A204.1 (cell line): ENCODE measurements at regions not wholly inside any gene's neighbourhood (a gene's known extent, or its start where the extent isn't known, plus 50 kb on each side); places are given as distances from the start of the nearest gene placed in this dataset.
"Not testable (repeated sequence)": the region's sequence is repeated elsewhere in the genome, so short reads cannot be mapped to it uniquely, and the experiment has no call there.

Source experiments
- FAIRE-seq: peaks from 2 replicates; lab custom pipeline; 2012; peaks lifted over from hg19 to GRCh38; lab: Jason Lieb, UNC

GRCh38 chr2:136281281-136282114, 163.5 kb upstream of the CXCR4 start:
- no peak for FAIRE-seq

DNA sequence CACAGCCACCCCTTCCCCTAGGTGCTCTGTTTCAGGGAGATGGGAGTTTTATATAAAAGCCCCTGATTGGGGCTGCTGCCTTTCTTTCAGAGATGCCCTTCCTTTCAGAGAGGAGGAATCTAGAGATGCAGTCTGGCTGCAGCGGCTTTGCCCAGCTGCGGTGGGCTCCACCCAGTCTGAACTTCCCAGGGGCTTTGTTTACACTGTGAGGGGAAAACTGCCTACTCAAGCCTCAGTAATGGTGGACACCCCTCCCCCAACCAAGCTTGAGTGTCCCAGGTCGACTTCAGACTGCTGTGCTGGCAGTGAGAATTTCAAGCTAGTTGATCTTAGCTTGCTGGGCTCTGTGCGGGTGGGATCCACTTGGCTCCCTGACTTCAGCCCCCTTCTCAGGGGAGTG, 148.4 kb upstream of the CXCR4 start:
- FAIRE-seq, result not testable (repeated sequence)

GRCh38 chr2:136259551-136259950, 141.6 kb upstream of the CXCR4 start:
- no peak for FAIRE-seq

DNA sequence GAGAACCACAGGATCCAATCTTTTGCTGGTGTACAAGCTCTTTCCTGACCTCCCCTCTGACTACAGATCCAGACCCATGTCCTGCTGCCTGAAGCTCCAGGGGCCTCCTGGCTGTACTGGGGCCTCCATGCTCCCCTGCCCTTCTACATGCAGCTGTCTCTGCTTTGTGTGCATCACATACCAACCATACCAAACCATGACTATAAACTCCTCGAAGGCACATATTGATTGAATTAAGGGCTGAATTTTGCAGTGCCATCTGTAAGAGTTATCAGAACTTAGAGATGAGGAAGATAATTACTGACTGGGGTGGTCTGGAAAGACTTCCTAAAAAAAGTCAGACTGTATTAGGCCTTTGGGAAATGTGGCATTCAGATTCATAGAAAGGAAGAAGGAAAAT, 139.9 kb upstream of the CXCR4 start:
- FAIRE-seq, result no peak

DNA sequence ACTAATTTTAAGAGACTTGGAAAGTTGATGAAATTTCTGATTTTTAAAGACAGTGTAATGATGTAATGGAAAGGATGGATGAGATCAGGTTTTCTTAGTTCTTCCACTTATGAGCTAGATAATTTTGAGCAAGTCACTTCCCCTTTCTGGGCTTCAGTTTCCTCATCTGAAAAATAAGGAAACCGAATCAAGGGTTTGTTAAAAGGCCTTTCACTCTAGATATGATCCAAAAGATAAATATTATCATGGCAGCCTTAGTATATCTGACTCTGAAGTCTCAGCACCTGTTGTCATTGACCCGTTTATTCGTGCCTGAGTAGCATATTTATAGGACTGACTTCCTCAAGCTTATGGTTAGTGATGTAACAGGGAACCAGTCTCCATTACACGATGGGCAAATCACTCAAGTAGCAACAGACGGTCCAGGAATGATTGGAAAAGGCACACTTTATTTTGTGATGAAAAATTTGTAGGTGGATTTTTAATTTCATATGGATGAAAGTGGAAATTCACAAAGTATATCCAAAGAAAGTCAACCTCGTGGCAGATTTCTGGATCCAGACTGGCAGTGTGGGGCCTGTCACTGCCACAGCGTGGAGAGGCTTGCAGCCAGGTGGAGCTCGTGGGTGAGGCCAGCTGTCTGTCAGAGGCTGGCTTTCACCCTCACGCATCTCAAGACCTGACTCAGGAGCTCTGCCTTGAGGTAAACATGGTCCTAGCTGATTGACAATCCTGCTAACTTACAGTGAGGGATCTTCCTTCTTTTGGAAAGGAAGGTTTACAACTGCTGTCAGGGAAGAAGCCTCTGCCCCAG, 137.9 kb upstream of the CXCR4 start:
- no peak for FAIRE-seq

- no peak for FAIRE-seq
These were observed 137.2 kb upstream of the CXCR4 start for GRCh38 chr2:136255127-136255526.

DNA sequence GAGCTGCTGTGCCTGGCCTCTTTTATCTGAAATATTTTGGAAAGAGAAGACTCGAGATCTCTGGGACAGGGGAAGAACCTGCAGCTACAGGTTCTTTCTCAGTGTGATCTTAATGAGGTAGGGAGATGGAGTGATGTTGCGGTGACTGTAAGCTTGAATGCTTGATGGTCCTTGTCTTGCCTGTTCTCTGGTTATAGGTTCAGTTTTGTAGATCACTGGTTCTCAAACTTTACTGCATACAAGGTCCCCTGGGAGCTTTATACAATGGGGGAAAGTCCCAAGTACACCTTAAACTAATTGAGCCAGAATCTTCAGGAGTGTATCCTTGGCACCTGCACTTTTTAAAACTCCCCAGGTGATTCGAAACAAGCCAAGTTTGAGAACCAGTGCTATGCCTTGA, 136.7 kb upstream of the CXCR4 start:
- FAIRE-seq, result no peak

DNA sequence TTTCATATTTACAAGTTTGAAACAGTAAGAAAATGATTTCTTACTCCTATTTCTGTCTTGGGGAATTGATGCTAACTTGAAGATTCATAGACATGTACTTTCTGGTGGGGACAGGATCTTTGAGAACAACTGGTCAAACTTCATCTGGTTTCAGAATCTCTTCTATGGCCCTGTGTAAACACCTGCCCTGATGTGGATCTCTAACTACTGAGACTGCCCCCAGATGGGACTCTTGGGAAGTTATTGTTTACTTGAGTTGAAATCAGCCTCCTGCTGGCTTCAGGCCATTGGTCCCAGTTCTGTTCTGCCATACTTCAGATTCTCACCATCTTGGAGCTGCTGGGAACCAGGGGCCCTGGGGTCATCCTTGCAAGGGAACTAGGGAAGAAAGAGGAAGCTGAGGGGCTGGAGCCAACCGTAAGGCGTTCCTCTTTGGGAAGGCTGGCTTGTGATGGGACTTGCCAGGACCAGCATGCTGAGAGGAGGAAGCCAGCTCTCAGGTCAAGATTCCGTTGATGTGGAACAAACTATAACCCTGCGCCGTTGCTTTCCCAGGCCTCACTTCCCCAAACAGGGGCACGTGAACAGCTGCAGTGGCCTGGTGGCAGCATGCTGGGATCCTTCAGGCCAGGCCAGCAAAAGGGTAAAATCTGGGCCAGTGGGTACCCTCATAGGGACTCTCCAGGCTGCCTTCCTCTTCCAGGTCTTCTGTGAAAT, 135.5 kb upstream of the CXCR4 start:
- FAIRE-seq, result no peak

GRCh38 chr2:136251885-136252585, 134.1 kb upstream of the CXCR4 start:
- FAIRE-seq, result no peak

DNA sequence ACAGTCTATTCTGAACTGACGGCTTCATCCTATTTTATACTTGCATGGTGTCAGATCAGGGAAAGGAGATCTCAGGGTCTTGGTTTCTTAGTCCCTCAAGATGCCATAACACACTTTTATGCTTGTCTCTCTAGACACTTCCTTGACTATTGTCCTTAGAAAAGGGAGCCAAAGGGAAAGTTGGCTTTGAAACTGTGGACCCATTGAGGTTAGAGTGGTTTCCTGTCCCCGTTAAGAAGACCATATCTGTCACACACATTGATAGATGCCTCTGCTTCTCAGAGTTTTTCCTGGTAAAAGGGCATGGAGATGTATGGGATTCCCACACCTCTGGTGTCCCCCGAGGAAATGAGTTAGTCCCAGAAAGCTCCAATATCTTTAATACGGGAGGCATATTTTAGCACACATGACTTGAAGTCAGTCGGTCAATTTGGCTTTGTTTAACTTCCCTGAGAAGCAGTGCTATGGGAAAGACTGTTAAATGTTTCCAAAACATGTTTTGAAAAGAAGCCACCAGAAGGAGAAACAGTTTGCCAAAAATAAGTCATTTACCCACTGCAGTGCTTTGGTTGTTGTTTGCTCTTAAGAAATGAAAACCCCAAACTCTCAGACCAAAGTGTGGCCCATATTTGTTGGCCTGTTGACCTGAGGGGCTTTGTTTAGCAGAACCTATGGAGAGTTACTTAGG, 133.4 kb upstream of the CXCR4 start:
- no peak for FAIRE-seq

DNA sequence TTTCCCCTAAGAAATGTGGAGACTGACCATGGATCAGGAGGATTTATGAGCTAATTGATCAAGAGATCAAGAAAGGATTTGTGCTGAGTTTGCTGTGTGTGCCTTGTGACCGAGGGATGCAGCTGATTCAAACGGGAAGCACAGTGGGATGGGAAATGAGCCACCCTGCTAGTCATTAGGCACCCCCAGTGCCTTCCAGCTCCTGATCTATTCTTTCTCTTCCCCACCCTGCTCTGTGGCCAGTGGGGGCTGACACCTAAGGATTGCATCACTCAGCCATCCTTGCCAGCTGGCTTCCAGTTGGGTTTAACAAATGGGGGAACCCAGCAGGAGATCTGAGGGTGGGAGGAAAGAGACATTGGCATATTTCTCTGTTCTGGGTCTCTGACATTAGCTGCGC, 132.2 kb upstream of the CXCR4 start:
- FAIRE-seq, result no peak

DNA sequence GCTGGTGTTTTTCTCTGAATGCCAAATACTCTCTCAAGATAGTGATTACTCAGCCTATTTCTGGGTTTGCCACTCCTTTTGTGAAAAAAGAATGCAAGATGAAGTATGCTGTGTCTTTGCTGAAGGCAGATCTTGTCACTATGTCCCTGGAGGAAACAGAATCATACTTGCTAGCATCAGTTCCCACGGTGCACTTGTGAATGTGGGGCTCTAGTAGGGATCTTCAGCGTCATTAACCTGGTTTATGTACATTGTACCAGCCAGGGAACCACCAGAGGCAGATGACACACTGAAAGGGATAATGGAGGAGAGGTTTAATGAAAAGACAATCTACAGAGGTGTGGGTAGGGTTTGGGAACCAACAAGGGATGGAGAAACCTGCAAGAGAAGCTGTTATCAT, 131.0 kb upstream of the CXCR4 start:
- no peak for FAIRE-seq

GRCh38 chr2:136248242-136248641, 130.3 kb upstream of the CXCR4 start:
- no peak for FAIRE-seq

GRCh38 chr2:136247204-136247950, 129.4 kb upstream of the CXCR4 start:
- no peak for FAIRE-seq

GRCh38 chr2:136246086-136246669, 128.2 kb upstream of the CXCR4 start:
- no peak for FAIRE-seq

- no peak for FAIRE-seq
These were observed 127.3 kb upstream of the CXCR4 start for GRCh38 chr2:136245211-136245610.

- no peak for FAIRE-seq
These were observed 126.6 kb upstream of the CXCR4 start for GRCh38 chr2:136244536-136244885.

DNA sequence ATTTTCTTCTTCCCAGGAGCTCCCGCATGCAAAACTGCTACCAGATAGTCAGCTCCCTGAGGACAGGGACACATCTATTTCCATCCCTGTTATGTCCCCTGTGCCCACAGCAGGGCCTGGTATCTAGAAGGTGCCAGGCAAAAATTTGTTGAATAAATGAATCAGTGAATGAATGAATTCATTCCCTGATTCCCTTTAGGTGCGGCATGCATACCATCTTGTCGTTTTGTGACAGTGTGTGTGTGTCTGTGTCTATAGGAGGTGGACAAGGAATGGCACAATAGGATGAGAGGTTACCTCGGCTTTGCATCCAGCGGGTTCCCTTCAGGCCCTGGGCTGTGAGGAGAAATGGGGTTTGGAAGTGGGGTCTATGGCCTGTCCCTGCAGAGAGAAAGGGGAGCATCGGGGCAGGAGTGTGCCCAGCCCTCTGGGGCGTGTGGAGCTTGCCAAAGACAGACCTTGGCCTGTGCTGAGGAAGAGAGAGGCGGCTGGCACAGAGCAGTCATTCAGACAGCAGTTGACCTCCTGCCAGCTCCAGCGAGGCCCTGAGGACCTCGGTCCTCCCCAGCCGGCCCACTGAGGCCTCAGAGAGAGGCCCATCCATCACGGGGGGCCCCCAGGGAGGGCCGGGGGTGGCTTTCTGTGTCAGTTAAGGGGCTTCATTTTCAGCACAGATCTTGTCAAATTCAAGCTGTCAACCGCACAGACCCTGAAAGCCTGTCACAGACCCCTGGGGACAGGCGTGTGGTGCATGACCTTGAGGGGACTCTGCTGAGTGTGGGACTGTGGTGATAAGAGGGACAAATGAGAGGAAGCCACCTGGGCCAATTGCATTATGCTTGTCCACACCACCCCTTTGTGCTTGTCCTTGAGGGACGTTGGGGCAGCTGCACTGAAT, 125.9 kb upstream of the CXCR4 start:
- no peak for FAIRE-seq

GRCh38 chr2:136242687-136243277, 124.8 kb upstream of the CXCR4 start:
- FAIRE-seq, result no peak
